SK-N-SH treated with all-trans-retinoic acid at 6 μM for 48 hours (cell line): ENCODE measurements at regions not wholly inside any gene's neighbourhood (a gene's known extent, or its start where the extent isn't known, plus 50 kb on each side); places are given as distances from the start of the nearest gene placed in this dataset.

Source experiments
- ATAC-seq: fragments of 200-7000 bp; cut with Tn5 transposase; 3 replicates; pipeline ENCODE4 v1.9.1; 2020; ENCODE audit warnings: mild to moderate bottlenecking, moderate library complexity
- ARNTL ChIP-seq: fragments of 450-650 bp; formaldehyde crosslinking; IDR thresholded peaks from 2 replicates; pipeline ENCODE4 v1.5.0; 2020; ENCODE audit warnings: low read depth, mild to moderate bottlenecking, moderate library complexity, borderline replicate concordance
- BACH2 ChIP-seq: fragments of 250-450 bp; sonication (Bioruptor Pico); IDR thresholded peaks from 2 replicates; pipeline ENCODE4 v1.9.0; 2021; ENCODE audit warnings: mild to moderate bottlenecking, borderline replicate concordance
- CREB5 ChIP-seq: fragments of 250-450 bp; sonication (Bioruptor Pico); IDR thresholded peaks from 2 replicates; pipeline ENCODE4 v1.5.1; 2020; ENCODE audit warnings: low read depth, mild to moderate bottlenecking, moderate library complexity
- CSDC2 ChIP-seq: fragments of 250-450 bp; sonication (Bioruptor Pico); IDR thresholded peaks from 2 replicates; pipeline ENCODE4 v1.5.0; 2020; ENCODE audit warnings: mild to moderate bottlenecking, moderate library complexity
- CSRNP3 ChIP-seq: fragments of 250-450 bp; sonication (Bioruptor Pico); IDR thresholded peaks from 2 replicates; pipeline ENCODE4 v1.5.1; 2021; ENCODE audit warnings: mild to moderate bottlenecking, moderate library complexity
- ESRRG ChIP-seq: fragments of 250-450 bp; sonication (Bioruptor Pico); IDR thresholded peaks from 2 replicates; pipeline ENCODE4 v1.6.1; 2021; ENCODE audit warnings: mild to moderate bottlenecking
- GLIS3 ChIP-seq: fragments of 250-450 bp; sonication (Bioruptor Pico); IDR thresholded peaks from 2 replicates; pipeline ENCODE4 v1.5.0; 2020; ENCODE audit warnings: mild to moderate bottlenecking, moderate library complexity
- ISL1 ChIP-seq: fragments of 250-450 bp; sonication (Bioruptor Pico); IDR thresholded peaks from 2 replicates; pipeline ENCODE4 v2.1.2; 2022; ENCODE audit warnings: mild to moderate bottlenecking, moderate library complexity
- OSR1 ChIP-seq: fragments of 250-450 bp; sonication (Bioruptor Pico); IDR thresholded peaks from 2 replicates; pipeline ENCODE4 v1.8.0; 2022; ENCODE audit warnings: moderate library complexity, mild to moderate bottlenecking, inconsistent platforms
- PPARA ChIP-seq: fragments of 250-450 bp; sonication (Bioruptor Pico); IDR thresholded peaks from 2 replicates; pipeline ENCODE4 v1.5.0; 2020; ENCODE audit warnings: mild to moderate bottlenecking, borderline replicate concordance
- RARB ChIP-seq: fragments of 250-450 bp; sonication (Bioruptor Pico); IDR thresholded peaks from 2 replicates; pipeline ENCODE4 v1.8.0; 2021; ENCODE audit warnings: mild to moderate bottlenecking, moderate library complexity
- SNAI2 ChIP-seq: fragments of 250-450 bp; sonication (Bioruptor Pico); IDR thresholded peaks from 2 replicates; pipeline ENCODE4 v1.5.0; 2020; ENCODE audit warnings: mild to moderate bottlenecking, moderate library complexity
- TCF4 ChIP-seq: fragments of 250-450 bp; sonication (Bioruptor Pico); IDR thresholded peaks from 2 replicates; pipeline ENCODE4 v1.8.0; 2021; ENCODE audit warnings: mild to moderate bottlenecking, moderate library complexity, borderline replicate concordance
- TOX ChIP-seq: fragments of 250-450 bp; sonication (Bioruptor Pico); IDR thresholded peaks from 2 replicates; pipeline ENCODE4 v1.8.0; 2021; ENCODE audit warnings: mild to moderate bottlenecking, moderate library complexity, borderline replicate concordance
- ZC3H10 ChIP-seq: fragments of 250-450 bp; sonication (Bioruptor Pico); IDR thresholded peaks from 2 replicates; pipeline ENCODE4 v1.5.1; 2021; ENCODE audit warnings: mild to moderate bottlenecking, moderate library complexity
- ZFP3 ChIP-seq: fragments of 250-450 bp; sonication (Bioruptor Pico); IDR thresholded peaks from 2 replicates; pipeline ENCODE4 v1.5.0; 2020; ENCODE audit warnings: mild to moderate bottlenecking, moderate library complexity
- ZNF565 ChIP-seq: fragments of 450-650 bp; formaldehyde crosslinking; conservative IDR thresholded peaks from 2 replicates; pipeline ENCODE4 v1.5.0; 2020; ENCODE audit warnings: low read depth, mild to moderate bottlenecking, moderate library complexity
- ZNF70 ChIP-seq: fragments of 450-650 bp; formaldehyde crosslinking; IDR thresholded peaks from 2 replicates; pipeline ENCODE4 v1.5.0; 2020; ENCODE audit warnings: mild to moderate bottlenecking, moderate library complexity
- ZNF8 ChIP-seq: fragments of 450-650 bp; formaldehyde crosslinking; IDR thresholded peaks from 2 replicates; pipeline ENCODE4 v1.5.0; 2020; ENCODE audit warnings: mild to moderate bottlenecking, moderate library complexity
- TF ChIP-seq, protein P1 (sequence below): fragments of 250-450 bp; sonication (Bioruptor Pico); IDR thresholded peaks from 2 replicates; pipeline ENCODE4 v1.8.0; 2021; ENCODE audit warnings: low read depth, mild to moderate bottlenecking, moderate library complexity, borderline replicate concordance
- TF ChIP-seq, protein P2 (sequence below): fragments of 250-450 bp; sonication (Bioruptor Pico); IDR thresholded peaks from 2 replicates; pipeline ENCODE4 v1.5.0; 2020; ENCODE audit warnings: mild to moderate bottlenecking, moderate library complexity

DNA sequence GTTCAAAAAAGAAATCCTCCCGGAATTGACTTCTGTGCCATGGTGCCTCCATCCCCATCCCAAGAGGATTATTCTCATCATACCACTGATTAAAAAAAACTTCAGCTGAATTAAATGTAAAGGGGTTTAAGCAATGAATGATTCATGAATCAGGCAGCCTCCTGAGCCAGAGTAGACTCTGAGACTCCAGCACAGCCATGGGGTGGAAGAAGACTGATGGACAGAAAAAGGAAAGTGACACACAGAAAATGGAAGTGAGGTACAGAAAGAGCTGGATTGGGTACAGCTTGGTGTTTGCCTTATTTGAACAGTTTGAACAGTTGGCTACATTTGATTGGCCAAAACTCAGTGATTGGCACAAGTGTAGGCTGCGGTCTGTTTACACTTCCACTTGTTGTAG lies 224.8 kb upstream of the ATP10A start:
- TF ChIP-seq SNAI2 (CRISPR knock-in tag): no peak
- TF ChIP-seq, protein P1, sequence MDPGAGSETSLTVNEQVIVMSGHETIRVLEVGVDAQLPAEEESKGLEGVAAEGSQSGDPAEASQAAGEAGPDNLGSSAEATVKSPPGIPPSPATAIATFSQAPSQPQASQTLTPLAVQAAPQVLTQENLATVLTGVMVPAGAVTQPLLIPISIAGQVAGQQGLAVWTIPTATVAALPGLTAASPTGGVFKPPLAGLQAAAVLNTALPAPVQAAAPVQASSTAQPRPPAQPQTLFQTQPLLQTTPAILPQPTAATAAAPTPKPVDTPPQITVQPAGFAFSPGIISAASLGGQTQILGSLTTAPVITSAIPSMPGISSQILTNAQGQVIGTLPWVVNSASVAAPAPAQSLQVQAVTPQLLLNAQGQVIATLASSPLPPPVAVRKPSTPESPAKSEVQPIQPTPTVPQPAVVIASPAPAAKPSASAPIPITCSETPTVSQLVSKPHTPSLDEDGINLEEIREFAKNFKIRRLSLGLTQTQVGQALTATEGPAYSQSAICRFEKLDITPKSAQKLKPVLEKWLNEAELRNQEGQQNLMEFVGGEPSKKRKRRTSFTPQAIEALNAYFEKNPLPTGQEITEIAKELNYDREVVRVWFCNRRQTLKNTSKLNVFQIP (CRISPR knock-in tag): no peak
- TF ChIP-seq, protein P2, sequence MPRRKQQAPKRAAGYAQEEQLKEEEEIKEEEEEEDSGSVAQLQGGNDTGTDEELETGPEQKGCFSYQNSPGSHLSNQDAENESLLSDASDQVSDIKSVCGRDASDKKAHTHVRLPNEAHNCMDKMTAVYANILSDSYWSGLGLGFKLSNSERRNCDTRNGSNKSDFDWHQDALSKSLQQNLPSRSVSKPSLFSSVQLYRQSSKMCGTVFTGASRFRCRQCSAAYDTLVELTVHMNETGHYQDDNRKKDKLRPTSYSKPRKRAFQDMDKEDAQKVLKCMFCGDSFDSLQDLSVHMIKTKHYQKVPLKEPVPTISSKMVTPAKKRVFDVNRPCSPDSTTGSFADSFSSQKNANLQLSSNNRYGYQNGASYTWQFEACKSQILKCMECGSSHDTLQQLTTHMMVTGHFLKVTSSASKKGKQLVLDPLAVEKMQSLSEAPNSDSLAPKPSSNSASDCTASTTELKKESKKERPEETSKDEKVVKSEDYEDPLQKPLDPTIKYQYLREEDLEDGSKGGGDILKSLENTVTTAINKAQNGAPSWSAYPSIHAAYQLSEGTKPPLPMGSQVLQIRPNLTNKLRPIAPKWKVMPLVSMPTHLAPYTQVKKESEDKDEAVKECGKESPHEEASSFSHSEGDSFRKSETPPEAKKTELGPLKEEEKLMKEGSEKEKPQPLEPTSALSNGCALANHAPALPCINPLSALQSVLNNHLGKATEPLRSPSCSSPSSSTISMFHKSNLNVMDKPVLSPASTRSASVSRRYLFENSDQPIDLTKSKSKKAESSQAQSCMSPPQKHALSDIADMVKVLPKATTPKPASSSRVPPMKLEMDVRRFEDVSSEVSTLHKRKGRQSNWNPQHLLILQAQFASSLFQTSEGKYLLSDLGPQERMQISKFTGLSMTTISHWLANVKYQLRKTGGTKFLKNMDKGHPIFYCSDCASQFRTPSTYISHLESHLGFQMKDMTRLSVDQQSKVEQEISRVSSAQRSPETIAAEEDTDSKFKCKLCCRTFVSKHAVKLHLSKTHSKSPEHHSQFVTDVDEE: no peak
- no peak for TF ChIP-seq ZNF565 (CRISPR knock-in tag)
- no peak for TF ChIP-seq OSR1 (CRISPR knock-in tag)
- no peak for TF ChIP-seq ISL1 (CRISPR knock-in tag)
- no peak for TF ChIP-seq RARB (CRISPR knock-in tag)
- TF ChIP-seq TCF4 (CRISPR knock-in tag): no peak
- TF ChIP-seq GLIS3 (CRISPR knock-in tag): no peak
- TF ChIP-seq ZNF8: no peak
- no peak for TF ChIP-seq CSDC2 (CRISPR knock-in tag)
- TF ChIP-seq BACH2 (CRISPR knock-in tag): no peak
- no peak for TF ChIP-seq ESRRG (CRISPR knock-in tag)
- no peak for TF ChIP-seq PPARA (CRISPR knock-in tag)
- no peak for TF ChIP-seq ARNTL (CRISPR knock-in tag)
- no peak for ATAC-seq

DNA sequence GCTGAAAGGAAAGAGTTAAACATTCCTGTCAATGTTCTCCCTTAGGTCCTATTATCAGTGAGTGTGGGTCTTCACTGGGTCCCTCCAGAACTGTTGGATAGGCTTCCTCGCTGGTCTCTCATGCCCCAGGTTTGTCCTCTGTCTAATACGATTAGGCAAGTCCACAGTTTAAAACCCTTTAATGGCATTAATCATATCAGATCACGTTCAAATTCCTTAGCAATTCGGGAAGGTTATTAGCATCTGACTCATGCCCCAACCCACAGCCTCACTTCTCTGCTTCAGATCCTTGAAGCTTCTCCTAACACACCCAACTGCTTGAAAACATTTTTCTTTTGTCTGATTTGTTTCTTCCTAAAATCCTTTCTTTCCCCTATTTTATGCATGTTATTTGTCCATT lies 224.3 kb upstream of the ATP10A start:
- no peak for ATAC-seq
- TF ChIP-seq SNAI2 (CRISPR knock-in tag): no peak
- TF ChIP-seq, protein P1 (CRISPR knock-in tag): no peak
- no peak for TF ChIP-seq ARNTL (CRISPR knock-in tag)
- no peak for TF ChIP-seq PPARA (CRISPR knock-in tag)
- TF ChIP-seq ISL1 (CRISPR knock-in tag): no peak
- no peak for TF ChIP-seq GLIS3 (CRISPR knock-in tag)

DNA sequence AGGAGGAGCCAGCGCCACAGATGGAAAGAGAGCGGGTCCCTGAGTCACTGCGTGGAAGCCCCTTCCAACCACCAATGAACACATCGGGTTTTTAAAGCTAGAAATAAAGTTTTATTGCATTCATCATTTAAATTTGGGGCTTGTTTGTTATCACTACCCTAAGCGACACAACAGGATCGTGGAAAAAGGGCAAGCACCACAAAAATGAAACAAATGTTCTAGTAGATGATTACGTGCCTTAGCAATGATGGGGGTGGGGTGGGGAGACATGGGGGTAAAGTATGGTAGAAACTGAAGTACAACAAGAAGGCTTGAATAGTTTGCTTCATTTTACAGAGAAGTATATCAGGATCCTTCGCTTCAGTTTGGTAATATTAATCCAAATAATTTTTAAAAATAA lies 221.6 kb upstream of the ATP10A start:
- TF ChIP-seq ZNF70 (no peak), ZNF8 (no peak), CREB5 (CRISPR knock-in tag) (no peak), CSDC2 (CRISPR knock-in tag) (no peak), TCF4 (CRISPR knock-in tag) (no peak), SNAI2 (CRISPR knock-in tag) (no peak), ZNF565 (CRISPR knock-in tag) (no peak), RARB (CRISPR knock-in tag) (no peak), ZFP3 (CRISPR knock-in tag) (no peak), OSR1 (CRISPR knock-in tag) (no peak), ZC3H10 (CRISPR knock-in tag) (no peak), BACH2 (CRISPR knock-in tag) (no peak), ESRRG (CRISPR knock-in tag) (no peak), GLIS3 (CRISPR knock-in tag) (no peak), ISL1 (CRISPR knock-in tag) (no peak), TOX (CRISPR knock-in tag) (no peak), CSRNP3 (no peak), PPARA (CRISPR knock-in tag) (no peak), ARNTL (CRISPR knock-in tag) (no peak)
- TF ChIP-seq, protein P1 (CRISPR knock-in tag): no peak
- no peak for ATAC-seq
